ENCODE measurements at regions not wholly inside any gene's neighbourhood (a gene's known extent, or its start where the extent isn't known, plus 50 kb on each side); places are given as distances from the start of the nearest gene placed in this dataset.
"Not testable (repeated sequence)": the region's sequence is repeated elsewhere in the genome, so short reads cannot be mapped to it uniquely, and the experiment has no call there.

DNA sequence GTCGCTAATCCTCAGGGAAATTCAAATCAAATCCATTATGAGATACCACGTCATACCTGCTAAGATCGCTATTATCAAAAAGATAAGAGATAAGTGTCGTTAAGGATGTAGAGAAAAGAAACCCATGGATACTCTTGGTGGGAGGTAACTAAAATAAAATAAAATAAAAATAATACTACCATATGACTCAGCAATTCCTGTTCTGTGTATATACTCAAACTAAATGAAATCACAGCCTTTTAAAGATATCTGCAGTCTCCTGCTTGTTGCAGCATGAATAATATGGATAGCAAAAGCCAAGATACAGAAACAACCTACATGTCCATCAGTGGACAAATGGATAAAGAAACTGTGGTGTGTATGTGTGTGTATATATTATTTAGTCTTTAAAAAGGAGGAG, 105.8 kb upstream of the IL15 start:
- no peak for DNase-seq (ENCODE audit: low read depth in 2 of 2)

- DNase-seq (ENCODE audit: low read depth in 2 of 2), result no peak
Observed at GRCh38 chr4:141534985-141535384, 101.4 kb upstream of the IL15 start.

- DNase-seq (ENCODE audit: low read depth in 2 of 2), result no peak
Observed at GRCh38 chr4:141538001-141538400, 98.4 kb upstream of the IL15 start.

- peak in 1 of 2 donors; percentile 23 for DNase-seq (ENCODE audit: low read depth in 2 of 2)
Observed at GRCh38 chr4:141540643-141541042, 95.7 kb upstream of the IL15 start.

- DNase-seq (ENCODE audit: low read depth in 2 of 2), result no peak
Observed at GRCh38 chr4:141541851-141542250, 94.5 kb upstream of the IL15 start.

GRCh38 chr4:141543176-141543575, 93.2 kb upstream of the IL15 start:
- no peak for DNase-seq (ENCODE audit: low read depth in 2 of 2)

DNA sequence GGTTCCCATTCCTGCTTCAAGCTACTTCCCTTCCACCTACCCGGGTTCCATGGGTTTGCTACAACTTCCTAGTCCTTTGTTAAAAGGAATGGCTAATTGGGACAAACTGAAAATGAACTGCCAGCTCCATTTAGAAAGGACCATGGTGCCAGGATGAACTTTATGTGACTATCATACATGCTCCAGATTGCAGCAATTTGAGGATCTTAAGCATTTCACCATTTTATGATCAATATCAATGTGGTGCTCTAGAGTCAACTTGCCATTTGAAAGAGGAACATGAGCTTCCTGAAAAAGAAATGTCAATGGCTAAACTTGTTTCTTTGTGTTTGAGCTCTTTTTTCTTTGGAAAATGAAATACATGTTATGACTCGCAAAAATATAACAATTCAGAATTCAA, 92.7 kb upstream of the IL15 start:
- DNase-seq (ENCODE audit: low read depth in 2 of 2), result no peak

DNA sequence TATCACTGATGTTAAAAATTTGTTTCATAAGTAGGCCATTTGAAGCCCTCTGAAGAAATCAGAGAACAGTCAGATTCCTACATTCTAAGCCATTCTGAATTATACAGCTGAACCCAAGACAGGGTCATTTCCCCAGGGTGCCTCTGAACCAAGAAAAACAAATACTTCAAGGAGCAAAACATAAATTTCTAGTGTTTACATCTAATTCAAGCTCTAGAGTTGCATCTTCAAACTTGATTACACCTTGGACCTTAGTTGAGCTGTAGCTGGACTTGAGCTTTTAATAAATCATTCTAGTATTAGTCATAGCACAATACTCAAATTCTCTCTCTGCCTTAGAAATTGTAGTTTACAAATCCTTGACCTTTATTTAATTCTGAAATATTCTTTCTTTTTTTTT, 87.6 kb upstream of the IL15 start:
- DNase-seq (ENCODE audit: low read depth in 2 of 2), result no peak

DNA sequence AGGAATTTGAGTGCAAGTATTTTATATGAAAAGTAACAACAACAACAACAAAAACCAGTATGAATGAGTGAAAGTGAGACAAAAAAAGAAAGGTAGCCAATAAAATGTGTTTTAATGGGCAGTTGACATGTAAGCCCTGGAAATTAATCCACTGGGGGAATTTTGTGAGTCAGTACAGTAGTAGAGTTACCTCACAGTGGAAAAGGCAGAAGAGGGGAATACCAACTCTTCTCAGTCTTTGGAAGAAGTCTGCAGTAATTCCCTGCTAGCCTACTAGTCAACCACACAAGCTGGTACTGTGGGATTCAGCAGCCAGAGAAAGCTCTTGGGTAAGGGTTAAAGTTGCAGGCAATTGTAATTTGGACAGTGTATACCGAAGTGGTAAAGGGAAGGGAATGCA, 76.3 kb upstream of the IL15 start:
- no peak for DNase-seq (ENCODE audit: low read depth in 2 of 2)

DNA sequence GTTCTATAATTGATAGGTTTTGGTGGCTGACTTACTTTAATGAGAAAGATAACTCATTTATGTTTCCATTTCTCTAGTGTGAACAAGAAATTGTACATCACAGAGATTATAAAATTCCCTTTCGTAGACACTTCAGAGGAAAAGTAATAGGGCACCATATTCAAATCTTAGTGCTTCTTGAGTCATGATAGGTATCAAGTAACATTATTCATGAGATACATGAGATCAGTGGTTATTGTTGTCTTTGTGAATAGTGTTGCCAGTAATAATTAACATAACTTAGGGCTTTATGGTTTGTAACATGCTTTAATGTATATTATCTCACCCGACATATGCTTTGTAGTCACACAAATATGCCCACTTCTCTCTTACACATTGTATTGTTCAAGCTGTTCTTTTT, 73.7 kb upstream of the IL15 start:
- no peak for DNase-seq (ENCODE audit: low read depth in 2 of 2)

- no peak for DNase-seq (ENCODE audit: low read depth in 2 of 2)
Observed at GRCh38 chr4:141563723-141564122, 72.7 kb upstream of the IL15 start.

GRCh38 chr4:141564961-141565360, 71.4 kb upstream of the IL15 start:
- DNase-seq (ENCODE audit: low read depth in 2 of 2), result not testable (repeated sequence)

DNA sequence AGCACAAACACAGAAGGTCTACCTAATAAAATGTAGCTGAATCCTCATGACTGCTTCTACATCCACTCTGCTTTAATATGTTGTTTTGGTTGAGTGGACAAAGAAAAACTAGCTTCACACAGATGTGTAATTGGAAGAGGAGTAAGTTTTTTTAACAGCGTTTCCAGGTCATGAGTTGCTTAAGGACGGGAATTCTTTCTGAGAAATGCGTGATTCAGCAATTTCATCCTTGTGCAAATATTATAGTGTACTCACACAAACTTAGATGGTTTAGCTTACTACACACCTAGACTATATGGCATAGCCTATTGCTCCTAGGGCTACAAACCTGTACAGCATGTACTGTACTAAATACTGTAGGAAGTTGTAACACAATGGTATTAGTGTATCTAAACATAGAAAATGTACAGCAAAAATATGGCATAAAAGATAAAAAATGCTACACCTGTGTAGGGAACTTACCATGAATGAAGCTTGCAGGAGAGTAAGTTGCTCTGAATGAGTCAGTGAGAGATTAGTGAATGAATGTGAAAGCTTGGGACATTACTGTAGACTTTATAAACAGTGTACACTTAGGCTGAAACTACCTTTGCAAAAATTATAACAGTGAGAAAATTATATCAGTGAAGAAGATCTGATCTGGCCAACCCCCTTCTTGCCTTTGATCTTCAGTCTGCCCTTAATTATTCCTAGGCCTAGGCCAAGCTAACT, 70.8 kb upstream of the IL15 start:
- no peak for DNase-seq (ENCODE audit: low read depth in 2 of 2)

- no peak for DNase-seq (ENCODE audit: low read depth in 2 of 2)
Observed at GRCh38 chr4:141567326-141567915, 69.0 kb upstream of the IL15 start.

- peak in 1 of 2 donors; percentile 6 for DNase-seq (ENCODE audit: low read depth in 2 of 2)
Observed at GRCh38 chr4:141569141-141569540, 67.2 kb upstream of the IL15 start.

DNA sequence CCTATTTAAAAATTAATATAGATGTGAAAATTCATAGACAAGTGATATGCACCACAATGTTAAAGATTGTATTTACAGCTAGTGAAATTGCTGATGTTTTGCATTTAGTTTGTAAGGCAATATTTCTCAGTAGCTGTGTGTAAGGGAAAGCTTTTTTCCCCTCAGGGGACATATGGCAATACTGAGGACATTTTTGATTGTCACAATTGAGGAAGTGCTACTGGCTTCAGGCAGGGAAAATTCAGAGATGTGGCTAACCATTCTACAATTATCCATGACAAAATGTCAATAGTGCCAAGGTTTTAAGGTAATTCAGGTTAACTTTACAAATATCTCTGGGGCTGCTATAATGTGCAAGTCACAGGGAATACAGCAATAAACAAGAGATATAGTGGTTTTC, 66.1 kb upstream of the IL15 start:
- DNase-seq (ENCODE audit: low read depth in 2 of 2), result no peak

GRCh38 chr4:141571362-141571761, 65.0 kb upstream of the IL15 start:
- peak; percentile 4 to 5 for DNase-seq (ENCODE audit: low read depth in 2 of 2)

DNA sequence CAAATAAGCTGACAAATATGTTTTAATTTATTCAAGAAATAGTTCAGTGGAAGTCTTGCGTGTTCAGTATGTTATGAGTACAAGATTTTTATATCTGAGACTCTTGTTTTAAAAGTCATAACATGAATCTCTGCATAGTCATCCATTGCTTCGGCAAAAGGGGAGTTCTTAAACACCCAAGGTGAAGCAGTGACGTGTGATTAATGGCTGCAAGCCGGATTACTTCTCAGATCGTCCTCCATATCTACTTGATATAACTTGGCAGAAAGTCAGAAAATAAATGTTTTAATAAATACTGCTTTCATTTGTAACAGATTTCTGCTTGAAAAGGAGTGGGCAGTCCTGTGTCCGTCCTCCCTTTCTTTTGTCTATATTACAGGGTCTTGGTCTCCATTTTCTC, 64.6 kb upstream of the IL15 start:
- DNase-seq (ENCODE audit: low read depth in 2 of 2), result no peak

GRCh38 chr4:141573678-141574077, 62.7 kb upstream of the IL15 start:
- DNase-seq (ENCODE audit: low read depth in 2 of 2), result no peak

- no peak for DNase-seq (ENCODE audit: low read depth in 2 of 2)
Observed at GRCh38 chr4:141575884-141576283, 60.5 kb upstream of the IL15 start.

DNA sequence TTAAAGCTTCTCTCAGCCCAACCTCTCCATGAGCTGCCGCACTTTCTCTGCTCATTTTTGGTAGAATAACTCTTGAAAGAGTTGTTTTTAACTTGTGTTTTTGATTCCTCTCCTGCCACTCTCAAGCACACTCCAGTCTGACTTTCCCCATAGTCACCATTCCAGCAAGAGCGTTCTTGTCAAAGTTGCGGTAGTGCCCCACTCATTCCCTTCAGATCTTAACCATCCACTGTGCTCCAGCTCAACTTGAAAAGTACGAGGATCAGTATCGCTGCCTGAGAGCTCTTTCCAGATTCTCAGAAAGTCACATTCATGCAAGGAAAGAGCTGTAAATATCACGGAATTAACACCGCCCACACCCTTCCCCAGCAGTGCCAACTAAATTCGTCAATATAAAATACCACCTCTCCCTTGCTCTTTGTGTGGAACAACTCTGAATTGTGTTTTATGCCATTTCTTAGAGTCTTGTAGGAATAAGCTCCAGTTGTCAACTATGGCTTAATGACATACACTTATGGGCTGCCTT, 59.7 kb upstream of the IL15 start:
- DNase-seq (ENCODE audit: low read depth in 2 of 2), result no peak

DNA sequence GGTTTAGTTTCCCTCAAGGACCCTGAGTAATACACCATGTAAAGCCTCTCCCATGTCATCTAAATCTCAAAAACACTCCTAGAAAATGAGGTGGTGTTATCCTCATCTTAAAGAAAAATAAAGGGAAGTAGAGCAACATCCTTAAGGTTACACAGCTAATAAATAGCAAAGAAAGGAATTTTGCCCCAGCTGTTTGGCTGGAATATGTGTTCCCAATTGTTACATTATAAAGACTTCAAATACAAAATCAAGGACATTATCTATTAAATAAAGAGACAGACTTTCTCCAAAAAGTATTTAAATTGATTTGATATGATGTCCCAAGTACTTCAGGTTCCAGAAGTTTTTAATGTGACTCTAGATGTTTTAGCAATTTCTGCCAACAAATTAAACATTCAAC, 57.9 kb upstream of the IL15 start:
- DNase-seq (ENCODE audit: low read depth in 2 of 2), result no peak

DNA sequence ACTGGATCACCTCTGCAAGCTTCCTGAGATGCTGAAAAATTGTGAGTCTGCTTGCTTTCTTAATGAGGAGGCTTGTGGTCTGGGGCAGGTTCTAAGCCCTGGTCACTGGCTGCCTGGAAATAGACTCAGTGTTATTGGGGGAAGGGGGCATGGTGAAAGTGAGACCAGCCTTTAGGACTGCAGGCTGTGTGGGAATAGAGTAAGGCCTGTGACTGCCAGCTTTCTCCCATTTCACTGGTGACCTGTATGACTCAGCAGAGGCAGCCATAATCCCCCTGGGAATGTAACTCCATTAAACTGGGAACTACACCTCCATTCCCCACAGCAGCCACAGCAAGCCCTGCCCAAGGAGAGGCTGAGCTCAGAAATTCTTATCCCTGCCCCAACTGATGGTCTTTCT, 55.9 kb upstream of the IL15 start:
- no peak for DNase-seq (ENCODE audit: low read depth in 2 of 2)

Measured in lung microvascular endothelial cell (primary cell).